ENCODE measurements at regions not wholly inside any gene's neighbourhood (a gene's known extent, or its start where the extent isn't known, plus 50 kb on each side); places are given as distances from the start of the nearest gene placed in this dataset.

- no peak for ATAC-seq
- Histone ChIP-seq H3K36me3 (no peaks in the 10 kb centered on the region), H3K4me1 (no peaks in the 10 kb centered on the region), H3K9me3 (no peaks in the 10 kb centered on the region), H3K27me3 (peaks cover 0 to 9% (median 0%) of the 10 kb centered on the region in 3 donors), H3K27ac (no peak overlapping the region), H3K4me3 (no peak overlapping the region)
- in situ Hi-C loops (cut with MboI; ENCODE audit: low sequenced_read_pairs in 4 of 4): no loop called here
- intact Hi-C loops (cut with DNase I; ENCODE audit: low total_unique reads): no loop called here
- no peak for DNase-seq
- no peak for TF ChIP-seq POLR2A (IDR thresholded peaks at IDR 0.05)
- TF ChIP-seq, protein P1, sequence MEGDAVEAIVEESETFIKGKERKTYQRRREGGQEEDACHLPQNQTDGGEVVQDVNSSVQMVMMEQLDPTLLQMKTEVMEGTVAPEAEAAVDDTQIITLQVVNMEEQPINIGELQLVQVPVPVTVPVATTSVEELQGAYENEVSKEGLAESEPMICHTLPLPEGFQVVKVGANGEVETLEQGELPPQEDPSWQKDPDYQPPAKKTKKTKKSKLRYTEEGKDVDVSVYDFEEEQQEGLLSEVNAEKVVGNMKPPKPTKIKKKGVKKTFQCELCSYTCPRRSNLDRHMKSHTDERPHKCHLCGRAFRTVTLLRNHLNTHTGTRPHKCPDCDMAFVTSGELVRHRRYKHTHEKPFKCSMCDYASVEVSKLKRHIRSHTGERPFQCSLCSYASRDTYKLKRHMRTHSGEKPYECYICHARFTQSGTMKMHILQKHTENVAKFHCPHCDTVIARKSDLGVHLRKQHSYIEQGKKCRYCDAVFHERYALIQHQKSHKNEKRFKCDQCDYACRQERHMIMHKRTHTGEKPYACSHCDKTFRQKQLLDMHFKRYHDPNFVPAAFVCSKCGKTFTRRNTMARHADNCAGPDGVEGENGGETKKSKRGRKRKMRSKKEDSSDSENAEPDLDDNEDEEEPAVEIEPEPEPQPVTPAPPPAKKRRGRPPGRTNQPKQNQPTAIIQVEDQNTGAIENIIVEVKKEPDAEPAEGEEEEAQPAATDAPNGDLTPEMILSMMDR (IDR thresholded peaks at IDR 0.05 in 4 of 5, conservative IDR thresholded peaks at IDR 0.05 in 1 of 5): no peak
Observed at GRCh38 chr11:13119941-13120520, 110.9 kb downstream of the RASSF10 start.

DNA sequence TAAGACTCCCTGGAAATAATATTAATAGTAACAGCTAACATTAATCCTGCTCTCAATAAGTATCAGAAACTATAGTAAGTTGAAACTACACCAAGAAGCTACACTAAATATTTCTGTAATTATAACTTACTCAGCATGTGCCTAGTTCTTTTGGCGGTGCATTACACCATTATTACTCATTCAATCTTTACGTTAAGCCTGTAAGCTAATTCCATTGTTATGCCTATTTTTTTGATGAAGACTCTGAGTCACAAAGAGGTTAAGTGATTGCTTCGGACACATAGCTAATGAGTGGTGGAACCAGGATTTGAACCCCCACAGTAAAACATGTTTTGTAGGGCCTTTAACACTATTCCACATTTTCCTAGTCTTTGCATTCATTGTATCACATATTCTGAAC lies 111.6 kb downstream of the RASSF10 start:
- no peaks in the 10 kb centered on the region for H3K36me3 ChIP-seq
- H3K27ac ChIP-seq: no peak overlapping the region
- no peaks in the 10 kb centered on the region for H3K4me1 ChIP-seq
- H3K4me3 ChIP-seq: no peak overlapping the region
- in situ Hi-C loops (cut with MboI; ENCODE audit: low sequenced_read_pairs in 4 of 4): no loop called here
- TF ChIP-seq POLR2A (IDR thresholded peaks at IDR 0.05): no peak
- TF ChIP-seq, protein P1 (IDR thresholded peaks at IDR 0.05 in 4 of 5, conservative IDR thresholded peaks at IDR 0.05 in 1 of 5): no peak
- peaks cover 0 to 12% (median 0%) of the 10 kb centered on the region in 3 donors for H3K27me3 ChIP-seq
- H3K9me3 ChIP-seq: no peaks in the 10 kb centered on the region
- intact Hi-C loops (cut with DNase I; ENCODE audit: low total_unique reads): no loop called here
- ATAC-seq (no peak), DNase-seq (no peak)

- Histone ChIP-seq H3K4me3 (no peak overlapping the region), H3K36me3 (no peaks in the 10 kb centered on the region), H3K9me3 (no peaks in the 10 kb centered on the region), H3K4me1 (no peaks in the 10 kb centered on the region), H3K27me3 (peaks cover 0 to 14% (median 0%) of the 10 kb centered on the region in 3 donors), H3K27ac (no peak overlapping the region)
- TF ChIP-seq, protein P1 (IDR thresholded peaks at IDR 0.05 in 4 of 5, conservative IDR thresholded peaks at IDR 0.05 in 1 of 5): no peak
- TF ChIP-seq POLR2A (IDR thresholded peaks at IDR 0.05): no peak
- DNase-seq (no peak), ATAC-seq (no peak)
- intact Hi-C loops (cut with DNase I; ENCODE audit: low total_unique reads) (no loop called here), in situ Hi-C loops (cut with MboI; ENCODE audit: low sequenced_read_pairs in 4 of 4) (no loop called here)
Observed at GRCh38 chr11:13126430-13126829, 117.3 kb downstream of the RASSF10 start.

DNA sequence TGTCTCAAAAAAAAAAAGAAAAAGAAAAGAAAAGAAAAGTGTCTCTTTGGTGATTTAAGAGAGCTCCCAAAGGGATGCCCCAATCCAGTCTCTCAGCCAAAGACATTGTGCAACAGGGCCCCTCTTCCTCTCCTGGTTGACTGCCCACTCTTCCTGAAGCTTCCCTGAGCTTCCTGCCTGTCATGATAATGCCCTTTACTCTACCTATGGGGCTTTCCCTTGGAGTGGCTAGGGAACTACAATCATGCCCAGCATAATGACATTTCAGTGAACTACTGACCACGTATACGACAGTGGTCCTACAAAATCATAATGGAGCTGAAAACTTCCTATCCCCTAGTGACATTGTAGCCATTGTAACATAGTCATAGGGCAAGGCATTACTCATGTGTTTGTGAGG lies 118.0 kb downstream of the RASSF10 start:
- no peaks in the 10 kb centered on the region for H3K9me3 ChIP-seq
- H3K4me1 ChIP-seq: no peaks in the 10 kb centered on the region
- ATAC-seq (no peak), DNase-seq (no peak)
- in situ Hi-C loops (cut with MboI; ENCODE audit: low sequenced_read_pairs in 4 of 4): no loop called here
- TF ChIP-seq POLR2A (IDR thresholded peaks at IDR 0.05): no peak
- TF ChIP-seq, protein P1 (IDR thresholded peaks at IDR 0.05 in 4 of 5, conservative IDR thresholded peaks at IDR 0.05 in 1 of 5): no peak
- no peaks in the 10 kb centered on the region for H3K36me3 ChIP-seq
- H3K4me3 ChIP-seq: no peak overlapping the region
- H3K27ac ChIP-seq: no peak overlapping the region
- H3K27me3 ChIP-seq: peaks cover 0 to 14% (median 0%) of the 10 kb centered on the region in 3 donors
- intact Hi-C loops (cut with DNase I; ENCODE audit: low total_unique reads): no loop called here

- in situ Hi-C loops (cut with MboI; ENCODE audit: low sequenced_read_pairs in 4 of 4): no loop called here
Observed at GRCh38 chr11:13128354-13128753, 119.2 kb downstream of the RASSF10 start.

More at GRCh38 chr11:13128354-13128753, 119.2 kb downstream of the RASSF10 start:
- no peak for ATAC-seq
- no peaks in the 10 kb centered on the region for H3K4me1 ChIP-seq
- H3K27ac ChIP-seq: no peak overlapping the region
- no peak overlapping the region for H3K4me3 ChIP-seq
- DNase-seq: no peak
- no peaks in the 10 kb centered on the region for H3K9me3 ChIP-seq
- no peaks in the 10 kb centered on the region for H3K36me3 ChIP-seq
- TF ChIP-seq, protein P1 (IDR thresholded peaks at IDR 0.05 in 4 of 5, conservative IDR thresholded peaks at IDR 0.05 in 1 of 5): no peak
- TF ChIP-seq POLR2A (IDR thresholded peaks at IDR 0.05): no peak
- peaks cover 0 to 11% (median 0%) of the 10 kb centered on the region in 3 donors for H3K27me3 ChIP-seq
- intact Hi-C loops (cut with DNase I; ENCODE audit: low total_unique reads): no loop called here
